ENCODE measurements at regions not wholly inside any gene's neighbourhood (a gene's known extent, or its start where the extent isn't known, plus 50 kb on each side); places are given as distances from the start of the nearest gene placed in this dataset.

- Histone ChIP-seq H3K9me3 (ENCODE audit: low read depth) (no peaks in the 10 kb centered on the region), H3K27me3 (no peaks in the 10 kb centered on the region), H3K27ac (no peak overlapping the region), H3K4me3 (no peak overlapping the region), H3K36me3 (no peaks in the 10 kb centered on the region), H3K4me1 (ENCODE audit: low read depth) (no peaks in the 10 kb centered on the region)
- TF ChIP-seq CTCF (IDR thresholded peaks at IDR 0.05; ENCODE audit: low read depth, low read length) = no peak
- no peak for DNase-seq (ENCODE audit: low read depth in 1 of 2, low spot score in 1 of 2)
These were observed 147.7 kb upstream of the LARGE1 start for GRCh38 chr22:34068001-34068400.

- H3K27ac ChIP-seq = no peak overlapping the region
- H3K36me3 ChIP-seq = no peaks in the 10 kb centered on the region
- H3K27me3 ChIP-seq = no peaks in the 10 kb centered on the region
- DNase-seq (ENCODE audit: low read depth in 1 of 2, low spot score in 1 of 2) = no peak
- H3K9me3 ChIP-seq (ENCODE audit: low read depth) = no peaks in the 10 kb centered on the region
- H3K4me3 ChIP-seq = no peak overlapping the region
- no peaks in the 10 kb centered on the region for H3K4me1 ChIP-seq (ENCODE audit: low read depth)
- no peak for TF ChIP-seq CTCF (IDR thresholded peaks at IDR 0.05; ENCODE audit: low read depth, low read length)
These were observed 149.8 kb upstream of the LARGE1 start for GRCh38 chr22:34070051-34070450.

- Histone ChIP-seq H3K9me3 (ENCODE audit: low read depth) (no peaks in the 10 kb centered on the region), H3K4me3 (no peak overlapping the region), H3K27me3 (no peaks in the 10 kb centered on the region), H3K4me1 (ENCODE audit: low read depth) (no peaks in the 10 kb centered on the region), H3K36me3 (no peaks in the 10 kb centered on the region), H3K27ac (no peak overlapping the region)
- no peak for DNase-seq (ENCODE audit: low read depth in 1 of 2, low spot score in 1 of 2)
- no peak for TF ChIP-seq CTCF (IDR thresholded peaks at IDR 0.05; ENCODE audit: low read depth, low read length)
These were observed 150.3 kb upstream of the LARGE1 start for GRCh38 chr22:34070531-34070930.

GRCh38 chr22:34072585-34072984 lies 152.3 kb upstream of the LARGE1 start:
- no peaks in the 10 kb centered on the region for H3K9me3 ChIP-seq (ENCODE audit: low read depth)
- no peaks in the 10 kb centered on the region for H3K36me3 ChIP-seq
- no peak overlapping the region for H3K4me3 ChIP-seq
- no peak for DNase-seq (ENCODE audit: low read depth in 1 of 2, low spot score in 1 of 2)
- H3K27ac ChIP-seq = no peak overlapping the region
- no peak for TF ChIP-seq CTCF (IDR thresholded peaks at IDR 0.05; ENCODE audit: low read depth, low read length)
- no peaks in the 10 kb centered on the region for H3K27me3 ChIP-seq
- peaks cover 7% of the 10 kb centered on the region for H3K4me1 ChIP-seq (ENCODE audit: low read depth)

- Histone ChIP-seq H3K4me3 (no peak overlapping the region), H3K4me1 (ENCODE audit: low read depth) (peaks cover 8% of the 10 kb centered on the region), H3K27ac (no peak overlapping the region), H3K36me3 (no peaks in the 10 kb centered on the region), H3K9me3 (ENCODE audit: low read depth) (no peaks in the 10 kb centered on the region), H3K27me3 (no peaks in the 10 kb centered on the region)
- DNase-seq (ENCODE audit: low read depth in 1 of 2, low spot score in 1 of 2) = no peak
- no peak for TF ChIP-seq CTCF (IDR thresholded peaks at IDR 0.05; ENCODE audit: low read depth, low read length)
These were observed 160.2 kb upstream of the LARGE1 start for GRCh38 chr22:34080433-34080832.

GRCh38 chr22:34096770-34097169 lies 176.5 kb upstream of the LARGE1 start:
- no peaks in the 10 kb centered on the region for H3K4me1 ChIP-seq (ENCODE audit: low read depth)
- no peak overlapping the region for H3K4me3 ChIP-seq
- TF ChIP-seq CTCF (IDR thresholded peaks at IDR 0.05; ENCODE audit: low read depth, low read length) = no peak
- no peaks in the 10 kb centered on the region for H3K36me3 ChIP-seq
- no peaks in the 10 kb centered on the region for H3K9me3 ChIP-seq (ENCODE audit: low read depth)
- no peak overlapping the region for H3K27ac ChIP-seq
- no peak for DNase-seq (ENCODE audit: low read depth in 1 of 2, low spot score in 1 of 2)
- no peaks in the 10 kb centered on the region for H3K27me3 ChIP-seq
